NCI-H1417 treated with DMSO at 0.1 percent for 48 hours (cell line): ENCODE measurements at regions not wholly inside any gene's neighbourhood (a gene's known extent, or its start where the extent isn't known, plus 50 kb on each side); places are given as distances from the start of the nearest gene placed in this dataset.
A peak's percentile ranks its signal among the peaks of the same experiment; 100 is the strongest.
"Not testable (repeated sequence)": the region's sequence is repeated elsewhere in the genome, so short reads cannot be mapped to it uniquely, and the experiment has no call there.

Experiments
- DNase-seq: peaks from one replicate; lab custom pipeline; 2025; lab: John Stamatoyannopoulos, UW

DNA sequence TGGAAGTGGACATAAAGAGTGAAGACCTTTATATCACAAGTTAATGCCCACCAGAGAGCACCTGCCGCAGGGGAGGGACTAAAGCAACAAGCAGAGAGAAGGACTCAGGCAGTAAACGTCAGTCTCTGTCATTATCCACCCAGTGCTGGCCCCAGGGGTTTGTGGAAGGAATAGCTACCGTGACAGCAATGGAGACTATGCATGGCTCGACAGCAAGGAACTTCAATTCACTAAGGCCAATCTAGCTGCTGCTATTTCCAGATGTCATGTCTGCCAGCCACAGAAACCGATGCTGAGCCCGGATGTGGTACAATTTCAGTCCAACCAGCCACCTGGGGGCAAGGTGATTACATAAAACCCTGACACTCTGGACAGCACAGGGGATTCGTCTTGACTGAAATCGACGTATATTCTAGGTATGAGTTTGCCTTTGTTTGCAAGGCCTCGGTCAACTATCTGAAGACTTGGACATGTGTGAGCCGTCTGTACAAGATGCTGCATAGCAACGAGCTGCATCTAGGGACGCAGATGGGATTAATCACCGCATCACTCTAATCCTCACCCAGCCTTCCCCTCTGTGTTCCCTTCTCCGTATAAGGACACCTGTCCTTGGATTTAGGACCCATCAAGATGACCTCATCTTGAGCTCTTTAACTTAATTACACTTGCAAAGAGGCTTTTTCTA is 154.1 kb upstream of the SH3BP4 start:
- no peak for DNase-seq

DNA sequence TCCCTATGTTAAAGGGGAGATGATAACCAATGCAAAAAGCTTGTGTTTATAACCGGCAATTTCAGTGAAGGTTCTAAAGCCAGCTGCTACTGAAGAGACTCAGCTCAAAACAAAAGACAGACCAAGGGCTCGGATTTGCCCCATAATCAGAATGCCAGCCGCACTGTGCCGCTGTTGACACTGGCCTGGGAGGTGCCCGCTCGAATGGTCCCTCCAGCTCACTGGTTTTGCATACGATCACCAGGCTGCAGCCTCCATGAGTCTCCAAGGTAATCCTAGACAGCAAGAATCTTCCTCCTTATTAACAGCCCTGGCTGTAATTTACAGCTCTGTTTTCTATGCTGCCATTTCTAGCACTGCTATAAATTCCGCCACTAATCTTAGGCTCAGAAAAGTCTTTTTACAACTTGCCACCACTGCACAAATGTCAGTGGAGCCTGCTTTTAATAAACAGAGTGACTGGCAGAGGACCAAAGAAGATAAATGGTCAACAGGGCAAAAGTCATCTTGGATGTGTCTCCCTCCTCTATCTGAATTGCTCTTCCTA is 155.7 kb upstream of the SH3BP4 start:
- DNase-seq: no peak

DNA sequence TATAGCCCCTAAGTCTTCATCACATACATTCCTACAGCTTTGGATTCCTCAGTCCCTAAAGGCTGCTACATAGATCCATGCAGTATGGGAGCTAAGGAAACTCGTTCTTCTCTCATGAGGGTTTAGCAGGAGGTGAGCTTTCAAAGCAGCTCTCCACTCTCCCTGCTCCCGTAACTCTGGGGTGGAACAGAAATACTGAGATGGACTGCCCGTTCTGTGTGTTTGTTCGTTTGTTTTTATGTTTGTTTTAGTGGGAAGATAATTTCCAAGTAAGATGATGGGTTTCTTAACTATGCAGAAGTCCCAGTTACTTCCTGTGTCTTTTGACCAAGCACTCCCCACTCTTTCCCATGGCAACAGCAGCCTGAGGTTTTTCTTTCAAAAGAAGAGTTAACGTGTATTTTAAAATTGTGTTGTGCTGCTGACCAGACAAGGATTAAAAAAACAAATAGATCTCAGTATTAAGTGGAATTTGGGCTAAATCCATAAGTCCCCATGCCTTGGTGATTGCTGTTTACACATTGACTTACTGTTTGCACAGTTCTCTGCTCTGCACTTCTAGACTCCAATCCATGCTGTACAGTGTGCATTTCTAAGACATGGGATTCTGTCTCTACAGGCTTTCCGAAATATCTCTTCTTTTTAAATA is 156.4 kb upstream of the SH3BP4 start:
- DNase-seq: no peak

DNA sequence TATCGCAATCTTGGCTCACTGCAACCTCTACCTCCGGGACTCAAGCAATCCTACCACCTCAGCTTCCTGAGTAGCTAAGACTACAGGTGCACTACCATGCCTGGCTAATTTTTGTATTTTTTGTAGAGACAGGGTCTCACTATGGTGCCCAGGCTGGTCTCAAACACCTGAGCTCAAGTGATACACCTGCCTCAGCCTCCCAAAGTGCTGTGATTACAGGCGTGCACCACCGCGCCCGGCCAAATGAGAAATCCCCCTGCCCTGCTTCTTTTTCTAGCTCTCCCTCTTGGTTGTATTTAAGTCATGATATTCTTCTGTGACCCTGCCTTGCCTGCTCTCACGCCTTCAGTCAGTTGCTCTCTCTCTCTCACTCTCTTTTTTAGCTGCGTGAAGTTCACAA is 157.0 kb upstream of the SH3BP4 start:
- DNase-seq: no peak

DNA sequence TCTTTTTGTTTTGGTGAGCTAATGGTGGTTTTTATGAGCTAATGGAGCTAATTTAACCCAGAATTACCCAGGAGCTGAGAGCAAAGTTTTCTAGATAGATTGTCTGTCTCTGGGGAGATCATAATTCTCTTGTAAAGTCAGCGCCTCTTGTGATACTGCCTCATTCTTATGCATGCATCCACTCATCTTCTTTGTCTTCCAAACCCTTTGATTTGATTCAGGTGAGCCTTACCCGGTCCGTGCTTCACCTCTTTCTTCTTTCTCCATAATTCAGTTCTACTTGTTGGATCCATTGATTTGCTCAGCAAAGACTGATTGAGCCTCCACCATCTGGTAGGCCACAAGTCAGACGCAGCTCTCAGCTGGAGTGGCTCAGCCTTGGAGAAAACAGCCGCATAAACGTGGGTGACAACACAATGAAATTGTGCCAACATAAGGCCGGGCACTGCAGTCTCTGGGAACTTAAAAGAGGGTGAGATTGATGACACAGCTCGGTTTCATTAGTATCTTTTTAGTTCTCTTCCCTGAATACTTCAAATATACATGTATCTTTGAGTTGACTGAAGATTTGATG is 158.5 kb upstream of the SH3BP4 start:
- DNase-seq: no peak

DNA sequence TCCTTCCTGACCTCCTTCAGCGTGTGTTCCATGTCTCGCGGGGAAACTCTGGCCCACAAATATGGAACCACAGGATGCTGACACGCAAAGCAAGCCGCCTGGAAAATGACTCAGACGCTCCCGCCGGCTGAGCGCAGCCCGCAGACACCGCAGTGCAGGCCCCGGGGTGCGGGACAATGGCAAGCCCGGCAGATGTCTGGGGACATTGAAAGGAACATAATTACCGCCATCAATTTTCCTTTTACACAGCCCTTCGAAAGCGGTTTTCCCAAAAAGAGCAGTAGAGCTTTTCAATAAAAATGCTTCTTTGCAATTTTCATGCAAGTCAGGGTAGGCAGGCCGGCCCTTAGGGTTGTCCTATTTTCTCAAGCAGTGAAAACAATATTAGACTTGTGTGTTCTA is 159.2 kb upstream of the SH3BP4 start:
- DNase-seq: no peak

DNA sequence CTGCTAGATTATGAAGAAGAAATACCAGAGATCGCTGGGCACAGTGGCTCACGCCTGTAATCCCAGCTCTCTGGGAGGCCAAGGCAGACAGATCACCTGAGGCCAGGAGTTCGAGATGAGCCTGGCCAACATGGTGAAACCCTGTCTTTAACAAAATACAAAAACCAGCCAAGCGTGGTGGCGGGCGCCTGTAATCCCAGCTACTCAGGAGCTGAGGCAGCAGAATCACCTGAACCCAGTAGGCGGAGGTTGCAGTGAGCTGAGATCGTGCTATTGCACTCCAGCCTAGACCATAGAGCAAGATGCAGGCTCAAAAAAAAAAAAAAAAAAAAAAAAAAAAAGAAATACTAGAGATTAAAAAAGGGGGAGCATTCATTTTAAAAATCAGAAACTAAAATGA is 159.7 kb upstream of the SH3BP4 start:
- not testable (repeated sequence) for DNase-seq

DNA sequence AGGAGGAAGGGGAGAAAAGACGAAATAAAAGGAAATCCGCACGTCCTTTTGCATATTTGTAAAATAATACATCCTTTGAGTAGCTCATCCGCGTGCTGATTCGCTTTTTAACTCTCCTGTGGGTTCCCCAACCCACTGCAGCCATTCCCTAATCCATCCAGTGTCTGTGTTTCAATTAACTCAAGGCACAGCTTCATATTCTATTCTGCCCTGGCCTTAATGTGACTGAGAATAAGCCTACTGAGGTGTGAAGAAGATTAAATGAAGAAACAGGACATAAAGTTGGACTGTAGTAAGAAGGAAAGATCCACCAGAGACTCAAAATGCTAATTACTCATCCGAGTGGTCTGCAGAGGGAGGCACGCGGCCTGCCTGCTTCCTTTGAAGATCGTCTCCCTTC is 161.4 kb upstream of the SH3BP4 start:
- DNase-seq: no peak

DNA sequence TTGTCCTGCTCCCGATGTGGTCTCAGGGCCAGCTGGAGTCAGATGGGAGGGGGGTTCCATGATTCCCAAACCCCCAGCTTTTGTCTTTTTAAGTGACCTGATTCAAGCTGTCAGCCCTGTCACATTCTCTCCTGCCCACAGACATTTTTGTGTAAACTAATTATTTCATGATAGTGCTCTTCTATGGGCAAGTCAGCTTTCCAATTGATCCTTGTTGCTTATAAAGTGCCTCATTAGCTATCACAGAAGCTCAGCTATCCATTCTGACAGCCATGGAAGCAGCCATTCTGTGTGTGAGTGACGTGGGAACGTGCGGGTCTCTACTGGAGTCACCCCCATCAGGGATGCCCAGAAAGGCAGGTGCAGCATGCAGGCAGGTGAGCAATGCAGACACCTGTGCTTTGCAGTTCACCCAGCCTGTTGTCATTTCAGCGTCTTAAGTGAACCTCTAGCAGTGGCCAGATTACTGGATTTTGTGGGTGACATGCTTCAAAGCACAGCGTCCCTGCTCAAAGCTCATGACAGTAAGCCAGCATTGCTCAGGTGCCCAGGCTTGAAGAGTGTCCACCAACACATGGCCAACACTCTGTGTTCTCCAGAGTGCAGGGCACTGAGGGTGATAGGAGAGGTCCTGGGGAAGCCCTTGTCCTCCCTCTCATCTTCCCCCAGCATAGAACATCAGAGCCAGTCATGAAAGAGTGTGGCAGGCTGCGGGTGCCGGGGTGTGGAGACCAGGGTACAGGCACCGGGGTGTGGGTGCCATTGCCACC is 162.1 kb upstream of the SH3BP4 start:
- peak; percentile 86 for DNase-seq

DNA sequence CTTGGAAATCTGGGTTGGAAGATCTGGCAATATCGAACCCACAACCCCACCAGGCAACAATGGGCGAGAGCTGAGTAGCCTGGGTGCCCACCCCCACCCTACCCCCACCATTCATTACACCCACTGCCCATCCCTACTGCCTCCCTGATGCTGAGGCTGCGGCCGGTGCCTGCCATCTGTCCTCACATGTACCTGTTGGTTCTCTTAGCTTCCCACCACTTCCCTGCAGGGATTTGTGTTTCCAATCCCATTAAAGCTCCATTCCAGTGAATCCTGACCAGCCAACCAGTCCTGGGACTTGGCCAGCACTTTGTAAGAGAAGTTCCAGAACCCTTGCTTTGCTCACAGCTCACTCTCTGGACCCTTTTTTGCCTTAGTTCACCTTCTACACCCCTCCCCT is 163.0 kb upstream of the SH3BP4 start:
- no peak for DNase-seq

DNA sequence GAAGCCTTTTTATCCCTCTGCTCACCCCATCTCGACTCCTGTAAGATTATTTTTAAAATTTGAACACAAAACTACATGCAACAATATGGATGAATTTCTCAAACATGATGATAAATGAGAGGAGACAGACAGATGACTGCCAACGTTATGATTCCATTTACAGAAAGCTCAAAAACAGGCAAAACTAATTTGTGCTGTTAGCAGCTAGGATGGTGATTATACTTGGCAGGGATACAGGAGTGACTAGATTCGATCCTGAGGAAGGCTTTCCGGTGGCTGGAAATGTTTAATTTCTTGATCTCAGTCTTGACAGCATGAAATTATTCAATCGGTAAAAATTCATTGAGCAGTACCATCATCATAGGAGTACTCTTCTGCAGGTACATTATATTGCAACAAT is 163.4 kb upstream of the SH3BP4 start:
- DNase-seq: no peak

DNA sequence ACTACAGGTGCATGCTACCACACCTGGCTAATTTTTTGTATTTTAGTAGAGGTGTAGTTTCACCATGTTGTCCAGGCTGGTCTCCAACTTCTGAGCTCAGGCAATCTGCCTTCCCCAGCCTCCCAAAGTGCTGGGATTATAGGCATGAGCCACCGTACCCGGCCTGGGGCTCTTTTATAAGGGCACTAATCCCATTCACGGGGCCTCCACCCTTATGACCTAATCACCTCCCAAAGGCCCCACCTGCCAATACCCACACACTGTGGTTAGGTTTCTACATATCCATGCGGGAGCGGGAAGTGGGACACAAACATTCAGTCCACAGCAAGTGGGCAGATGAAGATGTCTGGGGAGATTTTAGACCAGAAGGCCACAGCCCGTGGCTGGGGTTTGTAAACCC is 164.7 kb upstream of the SH3BP4 start:
- DNase-seq: no peak

DNA sequence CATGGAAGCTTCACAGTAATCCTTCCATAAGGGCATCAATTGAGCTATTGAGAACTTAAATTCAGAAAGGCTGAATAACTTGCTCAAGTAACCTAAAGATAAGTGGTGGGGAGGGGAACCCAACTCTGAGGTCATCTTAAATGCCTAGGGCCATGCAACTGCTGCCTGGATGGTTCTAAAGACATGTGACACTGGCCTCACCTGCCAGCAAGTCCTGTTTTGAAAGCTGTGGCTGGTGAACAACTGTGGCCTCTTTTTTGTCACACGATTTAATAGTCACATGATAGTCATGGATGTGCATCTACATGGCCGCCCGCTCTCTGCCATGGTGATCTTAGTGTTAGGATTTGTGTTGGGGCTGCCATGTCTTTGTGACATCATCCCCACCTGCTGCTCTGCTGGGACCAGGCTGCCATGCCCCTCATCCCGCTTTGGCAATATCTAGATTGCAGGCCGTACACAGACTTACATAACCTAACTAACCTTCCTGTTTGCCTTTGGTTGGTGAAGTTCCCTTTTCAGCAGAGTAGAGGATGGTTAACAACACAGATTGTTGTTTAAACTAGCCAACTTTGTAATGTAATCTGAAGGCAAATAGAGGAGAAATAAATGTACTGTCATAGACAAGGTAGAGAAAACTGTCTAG is 177.9 kb upstream of the SH3BP4 start:
- no peak for DNase-seq

DNA sequence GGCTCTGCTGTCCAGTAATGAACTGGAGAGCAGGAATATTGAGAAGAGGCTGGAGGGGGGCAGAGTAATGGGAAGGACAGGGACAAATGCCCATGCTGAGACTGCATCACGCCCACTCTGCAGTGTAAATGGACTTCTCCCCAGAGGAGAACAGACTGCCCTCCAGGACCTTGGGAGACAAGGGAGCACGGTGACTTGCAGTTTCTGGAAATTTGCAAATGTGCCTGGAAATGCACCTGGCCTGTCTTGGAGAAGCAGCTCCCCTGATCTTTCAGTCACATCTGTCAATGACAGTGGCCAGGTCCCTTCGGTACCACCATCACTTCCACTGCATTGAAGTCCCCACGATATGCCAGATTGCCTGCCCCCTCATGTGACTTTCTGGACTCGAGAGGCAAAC is 178.7 kb upstream of the SH3BP4 start:
- no peak for DNase-seq

DNA sequence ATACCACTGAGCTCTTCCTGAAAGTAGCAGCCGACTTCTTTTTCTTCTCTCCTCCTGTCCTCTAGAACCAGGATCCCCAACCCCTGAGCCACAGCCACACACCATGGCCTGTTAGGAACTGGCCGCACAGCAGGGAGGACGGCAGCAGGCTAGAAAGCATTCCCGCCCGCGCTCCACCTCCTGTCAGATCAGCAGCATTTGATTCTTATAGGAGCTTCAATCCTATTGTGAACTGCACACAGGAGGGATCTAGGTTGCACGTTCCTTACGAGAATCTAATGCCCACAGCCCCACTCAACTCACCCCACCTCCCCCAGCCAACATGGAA is 179.1 kb upstream of the SH3BP4 start:
- no peak for DNase-seq

DNA sequence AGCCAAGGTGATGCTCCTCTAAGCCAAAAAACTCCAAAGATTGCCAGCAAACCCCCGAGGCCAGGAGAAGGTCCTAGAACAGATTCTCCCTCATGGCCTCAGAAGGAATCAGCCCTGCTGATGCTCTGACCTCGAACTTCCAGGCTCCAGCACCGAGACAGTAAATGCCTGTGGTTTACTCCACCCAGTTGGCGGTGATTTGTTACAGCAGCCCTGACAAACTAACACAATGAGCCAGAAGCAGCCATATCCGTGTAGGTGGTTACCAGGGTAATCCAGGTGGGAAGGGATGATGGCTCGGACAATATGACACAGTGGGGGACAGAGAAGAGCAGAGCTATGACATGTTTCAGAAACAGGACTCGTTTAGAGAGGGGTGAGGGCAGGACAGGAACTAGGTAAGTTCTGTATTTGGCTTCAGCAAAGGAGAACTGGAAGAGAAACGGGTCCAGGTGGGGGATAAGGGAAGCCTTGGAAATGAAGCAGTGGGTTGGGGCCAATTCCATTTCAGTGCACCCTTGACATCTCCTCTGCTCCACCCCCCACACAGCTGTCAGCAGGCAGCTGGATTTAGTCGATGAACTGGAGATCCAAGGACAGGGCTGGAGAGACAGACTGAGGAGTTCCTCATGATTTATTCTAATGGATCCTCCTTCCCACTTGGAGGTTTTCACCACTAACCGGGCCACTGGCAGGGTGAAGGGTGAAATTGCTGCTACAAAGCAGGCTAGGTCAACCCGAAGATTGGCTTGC is 179.7 kb upstream of the SH3BP4 start:
- DNase-seq: no peak

DNA sequence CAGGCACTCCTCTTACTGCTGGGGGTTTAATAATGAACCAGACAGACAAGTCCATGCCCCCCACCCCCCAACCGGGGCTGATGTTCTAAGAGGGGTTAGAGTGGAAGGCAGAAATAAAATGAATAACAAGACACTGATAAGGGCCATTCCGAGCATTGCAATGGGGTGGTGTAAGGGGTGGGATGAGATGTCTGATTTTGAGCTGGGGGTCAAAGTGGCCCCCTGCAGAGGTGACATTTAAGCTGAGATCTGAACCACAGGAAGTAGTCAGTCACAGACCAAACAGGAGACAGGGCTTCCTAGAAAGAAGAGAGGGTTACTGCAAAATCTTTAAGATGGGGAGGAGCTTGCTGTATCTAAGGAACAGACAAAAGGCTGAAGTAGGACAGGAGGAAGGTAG is 180.6 kb upstream of the SH3BP4 start:
- DNase-seq: no peak

DNA sequence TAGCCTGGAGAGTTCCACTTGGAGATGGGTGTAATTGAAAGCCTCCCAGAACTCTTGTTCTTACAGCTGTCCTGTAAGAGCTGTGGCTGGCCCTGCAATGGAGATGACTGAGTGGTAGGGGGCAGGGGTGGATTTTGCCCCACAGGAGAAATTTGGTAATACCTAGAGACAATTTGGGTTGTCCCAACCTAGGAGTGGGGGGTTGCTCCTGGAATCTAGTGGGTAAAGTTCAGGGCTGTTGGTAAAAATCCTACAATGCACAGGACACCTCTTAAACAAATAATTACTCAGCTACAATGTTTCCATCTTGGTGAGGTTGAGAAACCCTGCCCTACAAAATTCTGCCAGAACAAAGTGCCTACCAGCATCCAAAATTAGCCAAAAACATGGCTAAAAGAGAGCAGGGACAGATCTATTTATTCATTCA is 181.1 kb upstream of the SH3BP4 start:
- no peak for DNase-seq

DNA sequence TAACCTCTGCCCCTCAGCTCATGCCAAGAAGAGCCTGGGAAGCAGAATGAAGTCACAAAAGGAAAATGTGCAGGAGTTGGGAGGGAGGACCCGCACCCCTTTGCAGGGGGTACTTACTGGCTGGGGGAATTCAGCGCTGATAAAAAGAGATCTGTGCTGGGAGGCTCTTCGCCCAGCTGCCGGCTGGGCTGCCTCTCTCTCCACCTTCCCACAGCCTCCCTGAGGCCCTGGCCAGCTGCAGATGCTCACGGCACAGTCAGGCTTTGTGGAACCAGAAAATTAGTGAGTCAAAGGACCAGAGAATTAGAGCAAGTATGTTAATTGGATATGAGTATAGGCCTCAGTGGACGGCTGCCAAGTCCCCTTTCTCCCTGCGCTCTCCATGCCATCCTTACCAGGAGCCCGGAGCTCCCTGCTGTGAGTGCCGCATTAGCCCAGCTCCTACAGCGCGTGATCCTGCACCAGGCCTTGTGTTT is 181.7 kb upstream of the SH3BP4 start:
- DNase-seq: peak; percentile 93

DNA sequence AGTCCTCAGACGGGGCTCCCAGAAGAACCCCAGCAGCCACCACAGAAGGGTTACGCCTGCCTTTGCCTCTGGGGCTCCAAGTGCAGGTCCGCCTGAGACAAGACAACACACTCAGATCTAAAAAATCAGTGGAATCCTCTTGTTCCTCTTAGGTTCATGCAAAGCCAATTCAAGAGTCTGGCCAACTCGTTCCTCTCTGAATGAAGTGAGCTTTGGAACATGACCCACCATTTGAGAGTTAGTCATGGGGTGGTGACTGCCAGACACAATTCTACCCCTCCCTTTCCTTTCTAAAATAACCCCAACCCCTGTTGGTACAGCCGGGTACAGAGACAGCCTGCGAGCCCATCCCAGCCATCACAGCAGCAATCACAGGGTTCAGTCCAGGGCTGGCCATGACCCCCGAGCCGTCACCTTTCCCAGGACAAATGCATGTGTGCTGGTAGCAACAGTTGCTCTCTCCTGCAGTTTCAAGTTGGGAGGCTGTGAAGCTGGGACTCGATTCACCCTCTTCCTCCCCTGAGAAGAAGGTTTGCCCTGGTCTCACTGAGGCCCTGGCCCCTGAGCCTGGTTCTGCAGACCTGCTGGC is 183.1 kb upstream of the SH3BP4 start:
- no peak for DNase-seq

DNA sequence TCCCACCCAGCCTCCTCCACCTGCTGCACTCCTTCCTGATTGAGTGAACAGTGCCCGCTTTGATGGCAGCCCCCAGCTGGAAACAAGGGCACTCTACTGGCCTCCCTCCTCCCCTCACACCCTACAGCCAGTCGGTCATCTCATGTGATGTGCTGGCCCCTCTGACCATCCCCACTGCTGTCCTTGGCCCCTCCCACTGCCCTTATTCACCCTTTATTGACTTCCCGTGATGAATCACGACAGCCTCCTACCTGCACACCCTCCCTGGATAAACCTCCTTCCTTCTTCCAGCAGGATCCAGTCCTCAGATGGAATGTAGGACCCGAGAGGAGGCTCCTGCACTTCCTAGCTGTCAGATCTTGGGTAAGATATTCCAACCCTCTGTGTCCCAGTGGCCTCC is 186.5 kb upstream of the SH3BP4 start:
- no peak for DNase-seq
